GM21529 (cell line): ENCODE measurements at regions not wholly inside any gene's neighbourhood (a gene's known extent, or its start where the extent isn't known, plus 50 kb on each side); places are given as distances from the start of the nearest gene placed in this dataset.

Source experiments
- ATAC-seq: cut with Tn5 transposase; IDR thresholded peaks from one replicate; pipeline ENCODE4 v1.9.1; 2021; ENCODE audit not compliant: unreplicated experiment

GRCh38 chr16:17828012-17828411 is 357.3 kb upstream of the XYLT1 start:
- no peak for ATAC-seq

DNA sequence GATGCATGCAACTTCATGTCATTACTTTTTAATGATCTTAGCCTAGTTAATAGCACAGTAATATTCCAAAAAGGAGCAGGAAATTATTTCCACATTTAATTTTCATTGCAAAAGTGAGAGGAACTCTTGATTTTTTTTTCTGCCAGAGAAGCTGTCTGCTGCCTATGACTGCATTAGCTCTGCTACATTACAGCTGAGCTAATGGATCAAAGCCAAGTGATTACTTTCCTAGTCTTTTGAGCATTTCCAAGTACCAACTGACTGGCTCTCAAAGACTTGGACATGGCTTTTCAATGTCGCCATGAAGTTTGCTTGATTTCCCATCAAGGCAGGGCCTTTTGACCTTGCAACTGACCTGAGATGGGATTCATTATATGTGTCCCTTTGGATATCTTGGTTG is 356.6 kb upstream of the XYLT1 start:
- no peak for ATAC-seq

- no peak for ATAC-seq
Measured at GRCh38 chr16:17817943-17818342, 347.2 kb upstream of the XYLT1 start.

DNA sequence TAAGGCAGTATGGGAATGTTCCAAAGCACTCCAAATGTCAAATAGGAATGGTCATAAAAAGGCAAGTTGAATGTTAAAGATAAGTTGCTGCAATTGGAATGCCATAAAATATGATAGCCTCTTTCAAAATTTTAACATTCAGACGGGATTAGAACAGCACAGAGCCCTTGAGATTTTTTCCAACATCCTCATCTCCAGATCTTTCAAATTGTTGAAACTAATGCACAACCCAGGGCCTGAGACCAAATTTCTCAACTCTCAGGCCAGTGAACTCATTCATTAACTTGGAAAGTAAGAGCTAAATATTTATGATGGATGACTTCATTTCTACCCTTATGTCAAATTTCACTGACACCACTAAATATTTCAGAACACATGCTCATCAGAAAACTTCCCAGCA is 346.5 kb upstream of the XYLT1 start:
- ATAC-seq, result no peak

GRCh38 chr16:17812771-17813170 is 342.0 kb upstream of the XYLT1 start:
- ATAC-seq, result no peak

DNA sequence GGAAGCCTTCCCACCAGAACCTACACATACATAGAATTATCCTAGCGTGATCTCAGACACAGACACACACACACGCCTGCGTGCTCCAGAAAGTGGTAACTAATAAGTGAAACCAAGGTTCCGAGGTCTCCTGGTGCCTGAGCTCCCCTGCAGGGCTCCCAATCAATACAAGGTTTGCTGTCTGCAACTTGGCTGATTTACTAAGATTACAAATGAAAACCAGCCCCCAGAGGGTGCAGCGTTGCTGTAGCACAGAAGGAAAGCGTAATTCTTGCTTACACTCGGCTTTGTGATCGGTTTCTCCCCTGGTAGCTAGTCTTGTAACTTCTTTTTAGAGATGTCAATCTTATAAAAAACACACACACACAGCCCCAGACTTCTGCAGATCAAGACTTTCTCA is 334.1 kb upstream of the XYLT1 start:
- ATAC-seq, result no peak

DNA sequence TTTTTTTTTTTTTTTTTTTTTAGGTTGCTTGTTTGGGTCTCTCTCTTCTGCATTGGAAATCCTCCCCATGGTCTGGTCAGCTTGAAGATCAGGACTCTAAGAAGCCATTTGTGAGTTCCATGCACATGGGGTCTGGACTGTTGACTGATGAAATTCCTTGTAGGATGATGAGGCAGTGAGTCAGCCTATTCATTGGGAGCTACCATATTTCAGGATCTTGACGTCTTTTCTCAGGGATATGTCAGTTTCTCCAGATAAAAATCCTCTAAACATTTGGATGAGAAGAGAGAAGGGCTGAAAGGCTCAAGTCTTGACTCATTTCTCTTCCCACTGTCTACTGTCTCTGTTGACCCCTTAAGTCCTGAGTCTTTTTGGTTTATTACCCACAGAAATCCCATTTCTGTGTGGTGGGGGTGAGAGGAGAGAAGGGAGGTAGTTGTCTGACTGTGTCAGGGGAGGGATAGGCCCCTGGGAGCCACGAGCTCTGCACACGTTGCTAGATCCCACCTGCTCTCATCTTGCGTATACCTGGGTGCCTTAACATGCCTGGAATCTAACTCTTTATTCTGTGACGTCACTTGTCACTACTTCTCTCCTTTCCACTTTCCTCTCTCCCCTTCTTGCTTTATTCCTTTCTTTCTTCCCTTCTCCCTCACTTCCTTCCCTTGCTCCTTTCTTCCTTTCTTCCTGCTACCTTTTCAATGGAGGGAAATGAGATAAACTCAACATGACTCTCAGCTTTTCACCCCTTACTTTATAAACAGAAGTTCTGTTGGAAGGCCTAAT is 333.1 kb upstream of the XYLT1 start:
- no peak for ATAC-seq

DNA sequence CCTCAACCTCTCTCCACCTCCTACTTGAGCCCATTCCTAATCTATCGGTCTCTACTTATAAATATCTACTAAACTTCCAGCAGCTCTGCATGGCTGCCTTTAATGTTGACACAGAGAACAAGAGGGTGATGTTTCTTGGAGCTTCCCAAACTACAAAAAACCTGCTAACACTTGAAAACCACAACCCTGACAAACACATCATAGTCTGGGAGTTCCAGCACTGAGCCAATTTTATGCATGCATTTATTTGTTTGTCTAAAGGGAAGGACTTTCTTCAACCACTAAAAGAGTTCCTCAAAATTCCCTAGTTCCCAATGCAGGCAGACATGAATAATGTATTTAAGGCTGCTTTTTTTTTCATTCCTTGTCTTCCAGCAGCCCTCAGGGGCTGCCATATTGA is 331.8 kb upstream of the XYLT1 start:
- no peak for ATAC-seq

GRCh38 chr16:17801068-17801467 is 330.3 kb upstream of the XYLT1 start:
- ATAC-seq, result no peak

GRCh38 chr16:17798716-17799115 is 328.0 kb upstream of the XYLT1 start:
- ATAC-seq, result no peak

DNA sequence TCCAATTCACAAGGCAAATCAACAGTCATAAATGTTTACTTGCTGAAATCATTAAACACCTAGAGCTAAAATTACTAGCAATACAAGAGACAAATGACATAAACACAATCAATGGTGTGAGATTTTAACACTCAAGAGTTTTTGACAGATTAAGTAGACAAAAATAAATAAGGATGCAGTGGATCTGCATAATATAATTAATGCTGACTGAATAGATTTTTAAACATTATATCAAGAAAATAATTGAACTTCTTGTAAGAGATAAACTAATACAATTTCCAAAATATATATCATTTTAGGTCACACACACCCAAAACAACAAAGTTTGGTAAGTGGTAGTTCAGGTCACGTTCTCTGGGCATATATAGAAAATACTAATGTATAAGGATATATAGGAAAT is 322.6 kb upstream of the XYLT1 start:
- ATAC-seq, result no peak

DNA sequence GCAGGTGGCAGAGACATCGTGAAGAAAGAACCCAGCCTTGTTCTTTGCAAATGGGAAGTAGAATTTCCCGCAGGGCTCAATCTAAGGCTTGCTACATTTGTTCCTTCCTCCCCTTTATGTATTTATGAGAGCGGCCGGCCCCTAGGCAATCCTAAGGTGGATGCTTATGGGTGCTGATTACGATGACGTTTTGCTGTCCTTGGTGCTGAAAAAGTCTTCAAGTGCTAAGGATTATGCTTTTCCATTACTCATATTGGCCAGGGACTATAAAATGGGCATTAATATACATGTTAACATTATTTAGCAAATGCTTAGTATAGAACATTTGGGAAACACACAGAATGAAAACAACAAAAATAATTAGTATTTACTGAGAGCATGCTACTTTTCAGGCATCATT is 313.3 kb upstream of the XYLT1 start:
- no peak for ATAC-seq

DNA sequence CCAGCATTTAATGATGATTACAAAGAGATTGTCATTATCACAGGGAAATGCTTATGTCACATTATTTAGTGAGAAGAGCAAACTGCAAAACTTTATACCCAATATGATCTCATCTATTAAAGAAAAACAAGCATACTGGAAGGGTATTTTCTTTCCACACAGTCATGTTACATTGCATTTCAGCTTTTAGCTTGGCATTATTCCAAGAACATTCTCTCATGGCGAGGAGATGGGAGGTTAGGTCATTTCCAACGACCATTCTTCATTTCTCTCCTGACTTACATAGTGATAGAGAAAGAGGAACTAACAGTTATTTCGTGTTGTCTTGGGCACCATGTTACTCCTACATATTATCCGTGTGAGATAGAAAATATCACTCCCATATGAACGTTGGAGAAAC is 309.4 kb upstream of the XYLT1 start:
- no peak for ATAC-seq

DNA sequence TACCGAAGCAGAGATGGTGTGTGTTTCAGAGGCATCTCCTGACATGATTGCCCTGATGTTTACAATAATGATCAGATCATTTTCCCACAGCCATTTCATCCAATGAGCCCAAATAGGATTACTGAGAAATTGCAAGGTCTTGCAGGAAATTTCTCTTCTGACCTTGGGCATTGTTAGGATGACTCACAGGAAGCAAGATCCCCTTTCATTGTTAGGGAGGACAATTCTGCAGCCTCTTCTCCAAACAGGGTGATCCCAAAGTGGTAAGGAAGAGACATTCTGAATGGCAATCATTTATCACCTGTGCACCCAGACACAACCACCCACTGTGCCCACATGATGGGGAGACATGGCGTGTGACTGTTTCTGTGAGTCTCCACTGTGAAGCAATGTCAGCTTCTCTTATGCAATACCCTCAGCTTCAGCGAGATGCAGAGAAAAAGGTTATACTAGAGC is 306.7 kb upstream of the XYLT1 start:
- ATAC-seq, result no peak

GRCh38 chr16:17776888-17777287 is 306.1 kb upstream of the XYLT1 start:
- no peak for ATAC-seq

GRCh38 chr16:17776465-17776864 is 305.7 kb upstream of the XYLT1 start:
- no peak for ATAC-seq

DNA sequence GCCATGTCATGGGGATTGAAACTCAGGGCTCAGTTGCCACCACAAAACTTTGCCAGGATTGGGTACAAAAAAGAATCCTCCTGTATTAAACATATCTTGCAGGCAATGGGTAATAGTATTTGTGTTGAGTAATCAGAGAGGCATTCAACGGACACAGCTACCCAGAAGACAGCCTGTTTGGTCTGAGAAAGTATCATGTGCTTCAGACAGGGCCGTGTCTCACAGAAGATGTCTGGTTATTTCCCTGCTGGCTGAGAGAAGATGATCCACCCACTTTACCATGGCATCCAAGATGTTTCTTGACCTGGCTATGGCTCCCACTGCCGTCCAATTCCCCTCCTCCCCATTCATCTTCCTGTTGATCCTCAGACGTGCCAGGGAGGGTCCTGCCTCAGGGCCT is 304.3 kb upstream of the XYLT1 start:
- no peak for ATAC-seq

- ATAC-seq, result no peak
Measured at GRCh38 chr16:17773698-17774101, 302.9 kb upstream of the XYLT1 start.

DNA sequence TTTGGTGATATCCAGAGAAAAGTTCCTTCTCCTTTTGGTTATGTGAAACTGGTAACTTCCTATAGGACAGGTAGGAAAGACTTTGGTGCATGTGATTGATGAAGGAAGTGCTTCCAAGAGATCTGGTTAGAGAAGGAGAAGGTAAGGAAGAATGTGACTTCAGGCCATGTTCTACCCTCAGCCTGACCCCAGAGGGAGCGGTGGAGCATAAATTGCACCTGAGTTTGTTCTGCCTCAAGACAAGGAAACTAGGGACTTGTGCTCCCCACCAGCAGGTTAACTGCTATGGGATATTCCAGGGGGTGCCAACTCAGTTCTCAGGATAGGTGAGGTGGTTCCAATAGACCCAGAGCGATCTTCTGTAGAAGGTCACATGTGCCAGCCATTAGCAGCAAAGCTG is 299.3 kb upstream of the XYLT1 start:
- no peak for ATAC-seq

GRCh38 chr16:17769065-17769464 is 298.3 kb upstream of the XYLT1 start:
- ATAC-seq, result no peak

DNA sequence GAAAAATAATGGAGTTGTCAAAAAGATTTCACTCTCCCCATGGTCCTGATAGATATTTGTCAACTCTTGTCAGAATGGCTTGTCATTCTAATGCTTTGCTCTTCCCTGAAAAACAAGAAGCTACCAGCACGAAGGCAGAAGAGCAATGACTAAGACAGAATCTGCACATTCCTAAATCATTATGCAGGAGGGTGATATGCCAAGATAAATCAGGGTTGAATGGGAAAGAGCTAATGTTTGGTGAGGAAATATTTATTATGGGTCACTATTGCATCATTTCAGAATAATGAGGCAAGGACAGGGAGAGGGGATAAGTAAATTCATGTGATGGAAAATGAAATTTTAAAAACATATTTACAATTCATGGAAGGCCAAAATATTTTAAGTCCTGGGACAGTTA is 297.5 kb upstream of the XYLT1 start:
- ATAC-seq, result no peak

DNA sequence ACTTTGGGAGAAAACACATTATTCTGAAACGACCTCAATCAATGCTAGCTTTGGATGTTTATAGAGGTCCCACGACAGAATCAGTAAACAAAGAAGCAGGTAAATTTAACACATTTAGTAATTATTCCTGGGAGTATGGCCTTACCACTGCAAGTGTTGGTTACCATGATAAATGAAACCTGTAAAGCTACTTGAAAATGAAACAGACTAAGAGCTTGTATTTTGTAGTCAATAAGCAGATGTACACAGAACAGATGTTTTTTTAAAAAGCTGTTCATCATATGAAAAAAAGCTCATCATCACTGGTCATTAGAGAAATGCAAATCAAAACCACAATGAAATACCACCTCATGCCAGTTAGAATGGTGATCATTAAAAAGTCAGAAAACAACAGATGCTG is 295.3 kb upstream of the XYLT1 start:
- ATAC-seq, result no peak
